ENCODE measurements at regions not wholly inside any gene's neighbourhood (a gene's known extent, or its start where the extent isn't known, plus 50 kb on each side); places are given as distances from the start of the nearest gene placed in this dataset.
"Not testable (repeated sequence)": the region's sequence is repeated elsewhere in the genome, so short reads cannot be mapped to it uniquely, and the experiment has no call there.

- Histone ChIP-seq H3K4me3 (ENCODE audit: low read length) (no peak overlapping the region), H3K4me1 (ENCODE audit: insufficient read depth, low read length) (peaks cover 9% of the 10 kb centered on the region; the same call in 1 of the 2 replicates), H3K27ac (ENCODE audit: low read depth, low read length) (no peak overlapping the region), H3K9me3 (ENCODE audit: insufficient read depth, low read depth, low read length) (no peaks in the 10 kb centered on the region), H3K9ac (ENCODE audit: low read depth, low read length) (no peak overlapping the region), H3K27me3 (ENCODE audit: insufficient read depth, low read length) (no peaks in the 10 kb centered on the region), H3K36me3 (ENCODE audit: insufficient read depth, low read length) (no peaks in the 10 kb centered on the region)
- 93% methylated on average over 3 of the region's 3 CpGs for WGBS
These were observed 673.4 kb downstream of the QKI start for GRCh38 chr6:164087870-164088269.

GRCh38 chr6:164087211-164087610 lies 672.7 kb downstream of the QKI start:
- Histone ChIP-seq H3K4me1 (ENCODE audit: insufficient read depth, low read length) (peaks cover 9% of the 10 kb centered on the region; the same call in 1 of the 2 replicates), H3K4me3 (ENCODE audit: low read length) (no peak overlapping the region), H3K9me3 (ENCODE audit: insufficient read depth, low read depth, low read length) (no peaks in the 10 kb centered on the region), H3K36me3 (ENCODE audit: insufficient read depth, low read length) (no peaks in the 10 kb centered on the region), H3K27me3 (ENCODE audit: insufficient read depth, low read length) (no peaks in the 10 kb centered on the region), H3K27ac (ENCODE audit: low read depth, low read length) (no peak overlapping the region), H3K9ac (ENCODE audit: low read depth, low read length) (no peak overlapping the region)
- WGBS: 82% methylated on average over 2 of the region's 2 CpGs

DNA sequence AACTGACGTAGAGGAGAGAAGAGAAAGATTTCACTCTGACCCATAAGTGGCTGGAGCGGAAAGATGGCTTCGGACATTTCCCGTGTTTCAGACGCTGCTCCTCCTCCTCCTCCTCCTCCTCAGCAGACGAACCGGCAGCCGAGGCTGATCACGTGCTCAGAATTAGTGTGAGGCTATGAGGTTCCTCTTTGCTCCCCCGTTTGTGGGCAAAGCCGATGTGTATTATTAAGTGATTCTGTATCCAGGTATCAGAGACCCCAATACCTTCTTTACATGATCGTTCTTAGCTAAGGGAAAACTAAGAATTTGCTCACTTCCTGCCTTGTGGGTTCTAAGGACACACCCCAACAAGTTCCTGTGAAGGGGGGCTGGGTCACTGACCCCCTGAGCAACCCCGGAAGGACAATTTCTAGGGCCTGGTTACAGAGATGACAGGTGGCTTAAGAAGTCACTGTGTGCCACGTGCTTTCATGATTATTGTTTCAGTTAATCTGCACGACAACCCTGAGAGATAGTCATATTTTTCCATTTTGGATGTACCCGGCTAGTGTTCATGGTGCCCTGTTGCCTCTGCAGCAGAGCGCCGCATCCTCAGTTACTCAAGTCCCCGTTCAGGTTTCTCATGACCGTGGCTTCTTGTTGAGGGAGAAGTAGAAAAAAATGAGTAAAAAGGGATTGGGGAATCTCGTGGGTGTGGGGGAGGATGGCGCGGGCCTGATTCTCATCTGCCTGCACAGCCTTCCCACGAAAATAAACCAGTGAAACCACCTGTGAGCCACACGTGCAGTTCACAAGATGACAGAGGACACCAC lies 671.8 kb downstream of the QKI start:
- H3K9ac ChIP-seq (ENCODE audit: low read depth, low read length): no peak overlapping the region
- peaks cover 9% of the 10 kb centered on the region; the same call in 1 of the 2 replicates for H3K4me1 ChIP-seq (ENCODE audit: insufficient read depth, low read length)
- WGBS: 95% methylated on average over 21 of the region's 25 CpGs
- no peaks in the 10 kb centered on the region for H3K9me3 ChIP-seq (ENCODE audit: insufficient read depth, low read depth, low read length)
- no peaks in the 10 kb centered on the region for H3K27me3 ChIP-seq (ENCODE audit: insufficient read depth, low read length)
- no peak overlapping the region for H3K4me3 ChIP-seq (ENCODE audit: low read length)
- H3K27ac ChIP-seq (ENCODE audit: low read depth, low read length): peak overlapping the region; percentile 40; the same call in 1 of the 2 replicates
- H3K36me3 ChIP-seq (ENCODE audit: insufficient read depth, low read length): no peaks in the 10 kb centered on the region

- H3K27me3 ChIP-seq (ENCODE audit: insufficient read depth, low read length): no peaks in the 10 kb centered on the region
- no peak overlapping the region for H3K4me3 ChIP-seq (ENCODE audit: low read length)
- WGBS: 81% methylated on average over 33 of the region's 33 CpGs
These were observed 670.9 kb downstream of the QKI start for GRCh38 chr6:164085091-164086075.

GRCh38 chr6:164079275-164079600 lies 664.7 kb downstream of the QKI start:
- Histone ChIP-seq H3K36me3 (ENCODE audit: insufficient read depth, low read length) (no peaks in the 10 kb centered on the region), H3K4me3 (ENCODE audit: low read length) (no peak overlapping the region), H3K27me3 (ENCODE audit: insufficient read depth, low read length) (no peaks in the 10 kb centered on the region), H3K4me1 (ENCODE audit: insufficient read depth, low read length) (peaks cover 2% of the 10 kb centered on the region; the same call in 1 of the 2 replicates), H3K9me3 (ENCODE audit: insufficient read depth, low read depth, low read length) (no peaks in the 10 kb centered on the region), H3K9ac (ENCODE audit: low read depth, low read length) (no peak overlapping the region), H3K27ac (ENCODE audit: low read depth, low read length) (no peak overlapping the region)
- WGBS: 96% methylated on average over 6 of the region's 6 CpGs

More at GRCh38 chr6:164085091-164086075, 670.9 kb downstream of the QKI start:
- peak overlapping the region; percentile 54 for H3K27ac ChIP-seq (ENCODE audit: low read depth, low read length)
- no peaks in the 10 kb centered on the region for H3K9me3 ChIP-seq (ENCODE audit: insufficient read depth, low read depth, low read length)
- H3K9ac ChIP-seq (ENCODE audit: low read depth, low read length): 0 out of 2 replicates have a peak overlapping the region, but pooled peaks have one; percentile 29
- peaks cover 9% of the 10 kb centered on the region; the same call in 1 of the 2 replicates for H3K4me1 ChIP-seq (ENCODE audit: insufficient read depth, low read length)
- no peaks in the 10 kb centered on the region for H3K36me3 ChIP-seq (ENCODE audit: insufficient read depth, low read length)

GRCh38 chr6:164078532-164079274 lies 664.2 kb downstream of the QKI start:
- 88% methylated on average over 10 of the region's 10 CpGs for WGBS
- Histone ChIP-seq H3K27me3 (ENCODE audit: insufficient read depth, low read length) (no peaks in the 10 kb centered on the region), H3K27ac (ENCODE audit: low read depth, low read length) (no peak overlapping the region), H3K4me3 (ENCODE audit: low read length) (no peak overlapping the region), H3K4me1 (ENCODE audit: insufficient read depth, low read length) (peaks cover 2% of the 10 kb centered on the region; the same call in 1 of the 2 replicates), H3K9me3 (ENCODE audit: insufficient read depth, low read depth, low read length) (no peaks in the 10 kb centered on the region), H3K9ac (ENCODE audit: low read depth, low read length) (no peak overlapping the region), H3K36me3 (ENCODE audit: insufficient read depth, low read length) (no peaks in the 10 kb centered on the region)

- 95% methylated on average over 1 of the region's 3 CpGs for WGBS
- H3K36me3 ChIP-seq (ENCODE audit: insufficient read depth, low read length); H3K27me3 ChIP-seq (ENCODE audit: insufficient read depth, low read length); H3K4me1 ChIP-seq (ENCODE audit: insufficient read depth, low read length); H3K27ac ChIP-seq (ENCODE audit: low read depth, low read length); H3K9ac ChIP-seq (ENCODE audit: low read depth, low read length); H3K9me3 ChIP-seq (ENCODE audit: insufficient read depth, low read depth, low read length); H3K4me3 ChIP-seq (ENCODE audit: low read length): not testable (repeated sequence)
These were observed 662.5 kb downstream of the QKI start for GRCh38 chr6:164076818-164077532.

GRCh38 chr6:164075981-164076615 lies 661.6 kb downstream of the QKI start:
- Histone ChIP-seq H3K4me3 (ENCODE audit: low read length) (no peak overlapping the region), H3K27me3 (ENCODE audit: insufficient read depth, low read length) (no peaks in the 10 kb centered on the region), H3K27ac (ENCODE audit: low read depth, low read length) (no peak overlapping the region), H3K9me3 (ENCODE audit: insufficient read depth, low read depth, low read length) (no peaks in the 10 kb centered on the region), H3K36me3 (ENCODE audit: insufficient read depth, low read length) (no peaks in the 10 kb centered on the region), H3K9ac (ENCODE audit: low read depth, low read length) (no peak overlapping the region), H3K4me1 (ENCODE audit: insufficient read depth, low read length) (peaks cover 2% of the 10 kb centered on the region; the same call in 1 of the 2 replicates)
- WGBS: 89% methylated on average over 7 of the region's 10 CpGs

DNA sequence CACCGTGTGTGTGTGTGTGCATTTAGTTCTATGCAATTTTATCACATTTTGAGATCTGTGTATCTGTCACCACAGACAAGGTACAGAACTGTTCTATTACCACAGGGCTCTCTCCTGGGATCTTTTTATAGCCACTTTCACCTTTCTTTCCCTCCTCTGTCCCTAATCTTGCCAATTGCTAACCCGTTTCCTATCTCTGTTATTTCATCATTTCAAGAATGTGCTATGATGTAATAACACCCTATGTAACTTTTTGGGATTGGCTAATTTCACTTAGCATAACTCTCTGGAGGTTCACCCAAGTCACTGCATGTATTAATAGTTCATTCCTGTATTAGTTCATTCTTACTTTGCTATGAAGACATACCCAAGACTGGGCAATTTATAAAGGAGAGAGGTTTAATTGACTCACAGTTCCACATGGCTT lies 657.7 kb downstream of the QKI start:
- 94% methylated on average over 2 of the region's 2 CpGs for WGBS
- no peak overlapping the region for H3K4me3 ChIP-seq (ENCODE audit: low read length)
- no peaks in the 10 kb centered on the region for H3K36me3 ChIP-seq (ENCODE audit: insufficient read depth, low read length)
- H3K4me1 ChIP-seq (ENCODE audit: insufficient read depth, low read length): no peaks in the 10 kb centered on the region; the same call in 1 of the 2 replicates
- H3K9ac ChIP-seq (ENCODE audit: low read depth, low read length): no peak overlapping the region
- H3K27me3 ChIP-seq (ENCODE audit: insufficient read depth, low read length): no peaks in the 10 kb centered on the region
- no peak overlapping the region for H3K27ac ChIP-seq (ENCODE audit: low read depth, low read length)
- H3K9me3 ChIP-seq (ENCODE audit: insufficient read depth, low read depth, low read length): no peaks in the 10 kb centered on the region

Data from HUES64 (cell line).